Right atrium auricular region (tissue), 2 donors: ENCODE measurements at regions not wholly inside any gene's neighbourhood (a gene's known extent, or its start where the extent isn't known, plus 50 kb on each side); places are given as distances from the start of the nearest gene placed in this dataset.

Source experiments
- DNase-seq: peaks from one replicate; pipeline ENCODE4 v3.0.0-alpha.2; 2019; ENCODE audit warnings: low spot score
- H3K27ac ChIP-seq, 2 donors: fragments of 200-600 bp; sonication (generic); 1 replicate in 1 of 2; 2 replicates in 1 of 2; pipeline ENCODE4 v1.5.1; 2016 to 2019
- H3K27me3 ChIP-seq, 2 donors: fragments of 200-600 bp; sonication (generic); one replicate each; pipeline versions ENCODE4 v1.5.1 to v1.6.0; 2017 to 2019
- H3K36me3 ChIP-seq: fragments of 200-600 bp; sonication (generic); one replicate; pipeline ENCODE4 v1.5.1; 2016
- H3K4me1 ChIP-seq, 2 donors: fragments of 200-600 bp; sonication (generic); one replicate each; pipeline versions ENCODE4 v1.5.1 to v1.6.0; 2017 to 2019
- H3K4me3 ChIP-seq, 2 donors: fragments of 200-600 bp; sonication (generic); 1 replicate in 1 of 2; 2 replicates in 1 of 2; pipeline ENCODE4 v1.5.1; 2017 to 2019; ENCODE audit warnings: mild to moderate bottlenecking in 1 of 2, moderate library complexity in 1 of 2
- H3K9me3 ChIP-seq, 2 donors: fragments of 200-600 bp; sonication (generic); one replicate each; pipeline ENCODE4 v1.5.1; 2019
- CTCF ChIP-seq, 2 donors: fragments of 200-600 bp; sonication (generic); IDR thresholded peaks; one replicate each; pipeline ENCODE4 v1.5.1; 2019; ENCODE audit warnings: antibody characterized with exemption in 2 of 2

- TF ChIP-seq CTCF (IDR thresholded peaks at IDR 0.05) = no peak
- DNase-seq = no peak
- H3K27me3 ChIP-seq = no peaks in the 10 kb centered on the region
Observed at GRCh38 chr7:36802459-36803135, 78.3 kb upstream of the AOAH start.

GRCh38 chr7:36796850-36797536, 72.7 kb upstream of the AOAH start:
- no peak overlapping the region for H3K4me3 ChIP-seq
- H3K36me3 ChIP-seq = no peaks in the 10 kb centered on the region
- no peaks in the 10 kb centered on the region for H3K9me3 ChIP-seq
- no peak for TF ChIP-seq CTCF (IDR thresholded peaks at IDR 0.05)
- no peaks in the 10 kb centered on the region for H3K27me3 ChIP-seq
- DNase-seq = no peak
- H3K4me1 ChIP-seq = no peaks in the 10 kb centered on the region
- no peak overlapping the region for H3K27ac ChIP-seq

More at GRCh38 chr7:36802459-36803135, 78.3 kb upstream of the AOAH start:
- Histone ChIP-seq H3K27ac (no peak overlapping the region), H3K9me3 (no peaks in the 10 kb centered on the region), H3K4me1 (no peaks in the 10 kb centered on the region), H3K4me3 (no peak overlapping the region), H3K36me3 (no peaks in the 10 kb centered on the region)

GRCh38 chr7:36795451-36796021, 71.2 kb upstream of the AOAH start:
- Histone ChIP-seq H3K4me3 (no peak overlapping the region), H3K36me3 (no peaks in the 10 kb centered on the region), H3K27me3 (no peaks in the 10 kb centered on the region), H3K27ac (no peak overlapping the region), H3K9me3 (no peaks in the 10 kb centered on the region), H3K4me1 (no peaks in the 10 kb centered on the region)
- TF ChIP-seq CTCF (IDR thresholded peaks at IDR 0.05) = no peak
- DNase-seq = no peak

GRCh38 chr7:36794689-36795088, 70.4 kb upstream of the AOAH start:
- no peak for TF ChIP-seq CTCF (IDR thresholded peaks at IDR 0.05)
- no peaks in the 10 kb centered on the region for H3K4me1 ChIP-seq
- H3K27me3 ChIP-seq = no peaks in the 10 kb centered on the region
- DNase-seq = no peak
- H3K27ac ChIP-seq = no peak overlapping the region
- H3K9me3 ChIP-seq = no peaks in the 10 kb centered on the region
- H3K4me3 ChIP-seq = no peak overlapping the region
- no peaks in the 10 kb centered on the region for H3K36me3 ChIP-seq

GRCh38 chr7:36792421-36792820, 68.1 kb upstream of the AOAH start:
- no peak for DNase-seq
- Histone ChIP-seq H3K27me3 (no peaks in the 10 kb centered on the region), H3K36me3 (no peaks in the 10 kb centered on the region), H3K9me3 (no peaks in the 10 kb centered on the region), H3K27ac (no peak overlapping the region), H3K4me3 (no peak overlapping the region), H3K4me1 (no peaks in the 10 kb centered on the region)
- no peak for TF ChIP-seq CTCF (IDR thresholded peaks at IDR 0.05)
